22Rv1 (cell line): ENCODE measurements at regions not wholly inside any gene's neighbourhood (a gene's known extent, or its start where the extent isn't known, plus 50 kb on each side); places are given as distances from the start of the nearest gene placed in this dataset.

Experiments used
- ZFX ChIP-seq: fragments of 450-650 bp; IDR thresholded peaks from 2 replicates; pipeline ENCODE4 v1.6.1; 2017; ENCODE audit warnings: antibody characterized with exemption, borderline replicate concordance
- TF ChIP-seq, protein P1 (sequence below): fragments of 450-650 bp; IDR thresholded peaks from 2 replicates; pipeline ENCODE4 v1.5.1; 2017; ENCODE audit warnings: mild to moderate bottlenecking

DNA sequence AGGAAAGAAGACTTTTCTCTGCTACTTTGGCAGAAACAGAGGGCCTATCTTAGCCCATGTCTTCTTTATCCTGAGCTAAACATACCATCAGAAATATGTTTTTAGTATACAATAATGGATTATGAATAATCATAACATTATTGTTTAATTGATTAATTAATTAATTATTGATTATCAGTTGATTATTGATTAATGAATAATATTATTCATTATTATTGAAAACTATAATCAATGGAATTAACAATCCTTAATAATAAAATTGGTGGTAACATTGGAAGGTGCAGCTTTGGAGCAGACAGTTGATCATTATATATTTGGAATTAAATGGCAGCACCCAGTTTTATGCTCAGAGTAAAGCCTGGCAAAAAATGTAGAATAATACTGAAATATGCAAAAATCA, 655.9 kb upstream of the ARGLU1 start:
- TF ChIP-seq, protein P1, sequence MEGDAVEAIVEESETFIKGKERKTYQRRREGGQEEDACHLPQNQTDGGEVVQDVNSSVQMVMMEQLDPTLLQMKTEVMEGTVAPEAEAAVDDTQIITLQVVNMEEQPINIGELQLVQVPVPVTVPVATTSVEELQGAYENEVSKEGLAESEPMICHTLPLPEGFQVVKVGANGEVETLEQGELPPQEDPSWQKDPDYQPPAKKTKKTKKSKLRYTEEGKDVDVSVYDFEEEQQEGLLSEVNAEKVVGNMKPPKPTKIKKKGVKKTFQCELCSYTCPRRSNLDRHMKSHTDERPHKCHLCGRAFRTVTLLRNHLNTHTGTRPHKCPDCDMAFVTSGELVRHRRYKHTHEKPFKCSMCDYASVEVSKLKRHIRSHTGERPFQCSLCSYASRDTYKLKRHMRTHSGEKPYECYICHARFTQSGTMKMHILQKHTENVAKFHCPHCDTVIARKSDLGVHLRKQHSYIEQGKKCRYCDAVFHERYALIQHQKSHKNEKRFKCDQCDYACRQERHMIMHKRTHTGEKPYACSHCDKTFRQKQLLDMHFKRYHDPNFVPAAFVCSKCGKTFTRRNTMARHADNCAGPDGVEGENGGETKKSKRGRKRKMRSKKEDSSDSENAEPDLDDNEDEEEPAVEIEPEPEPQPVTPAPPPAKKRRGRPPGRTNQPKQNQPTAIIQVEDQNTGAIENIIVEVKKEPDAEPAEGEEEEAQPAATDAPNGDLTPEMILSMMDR, result no peak
- no peak for TF ChIP-seq ZFX
